GM18502 (cell line): ENCODE measurements at regions not wholly inside any gene's neighbourhood (a gene's known extent, or its start where the extent isn't known, plus 50 kb on each side); places are given as distances from the start of the nearest gene placed in this dataset.

ENCODE experiments used
- ATAC-seq: cut with Tn5 transposase; IDR thresholded peaks from one replicate; pipeline ENCODE4 v1.9.1; 2021; ENCODE audit warnings: mild to moderate bottlenecking; ENCODE audit not compliant: unreplicated experiment, poor library complexity

DNA sequence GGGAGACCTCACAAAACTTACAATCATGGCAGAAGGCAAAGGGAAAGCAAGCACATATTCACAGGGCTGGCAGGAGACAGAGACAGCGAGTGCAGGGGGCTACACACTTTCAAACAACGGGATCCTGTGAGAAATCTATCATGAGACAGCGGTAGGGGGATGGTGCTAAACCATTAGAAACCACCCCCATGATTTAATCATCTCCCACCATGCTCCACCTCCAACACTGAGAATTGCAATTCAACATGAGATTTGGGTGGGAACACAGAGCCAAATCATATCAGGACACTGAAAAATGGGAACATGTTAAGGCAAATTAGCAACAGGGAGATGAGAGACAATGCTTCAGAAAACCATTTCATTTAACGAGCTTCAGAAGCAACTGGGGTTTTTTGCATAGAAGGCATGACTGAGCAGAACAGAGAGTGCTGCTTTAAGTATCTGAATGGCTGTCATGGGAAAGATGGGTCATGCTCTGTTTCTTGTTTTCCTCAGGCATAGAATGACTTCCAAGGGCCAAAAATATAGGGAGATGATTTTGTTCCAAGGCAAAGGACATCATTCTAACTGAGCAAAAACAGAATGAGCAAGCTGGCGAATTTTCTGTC, 100.8 kb upstream of the MAP2 start:
- no peak for ATAC-seq

DNA sequence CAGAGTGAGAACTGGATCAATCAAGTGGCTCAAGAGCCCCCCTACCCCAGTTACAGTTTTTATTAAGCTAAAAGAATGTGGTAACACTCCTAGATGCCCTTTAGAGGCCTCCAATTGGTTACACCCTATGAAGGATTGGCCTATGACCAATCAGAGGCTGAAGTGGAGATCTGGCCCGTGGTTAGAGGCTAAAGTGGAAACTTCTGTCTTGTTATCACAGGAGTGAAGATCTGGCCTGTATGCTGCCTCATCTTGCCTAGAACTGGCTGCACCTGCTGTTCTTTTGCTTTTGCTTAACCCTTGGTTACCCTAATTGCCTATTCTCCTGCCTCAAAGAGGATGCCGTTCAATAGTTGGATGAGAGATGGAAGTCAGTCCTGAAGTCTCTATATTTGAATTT, 100.1 kb upstream of the MAP2 start:
- ATAC-seq, result no peak

DNA sequence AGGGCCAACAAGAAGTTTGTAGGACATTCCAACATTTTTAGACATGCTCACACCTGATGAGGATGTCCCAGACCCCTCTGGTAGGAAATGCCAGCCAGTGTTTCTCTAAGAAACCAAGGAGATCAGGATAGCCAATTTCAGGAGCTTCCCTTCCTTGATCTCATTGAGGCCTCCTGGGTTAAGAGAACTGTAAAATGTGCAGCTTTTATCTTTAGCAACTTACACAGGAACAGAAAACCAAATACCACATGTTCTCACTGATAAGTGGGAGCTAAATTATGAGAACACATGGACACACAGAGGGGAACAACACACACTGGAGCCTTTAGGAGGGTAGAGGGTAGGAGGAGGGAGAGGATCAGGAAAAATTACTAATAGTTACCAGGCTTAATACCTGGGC, 99.6 kb upstream of the MAP2 start:
- ATAC-seq, result no peak

DNA sequence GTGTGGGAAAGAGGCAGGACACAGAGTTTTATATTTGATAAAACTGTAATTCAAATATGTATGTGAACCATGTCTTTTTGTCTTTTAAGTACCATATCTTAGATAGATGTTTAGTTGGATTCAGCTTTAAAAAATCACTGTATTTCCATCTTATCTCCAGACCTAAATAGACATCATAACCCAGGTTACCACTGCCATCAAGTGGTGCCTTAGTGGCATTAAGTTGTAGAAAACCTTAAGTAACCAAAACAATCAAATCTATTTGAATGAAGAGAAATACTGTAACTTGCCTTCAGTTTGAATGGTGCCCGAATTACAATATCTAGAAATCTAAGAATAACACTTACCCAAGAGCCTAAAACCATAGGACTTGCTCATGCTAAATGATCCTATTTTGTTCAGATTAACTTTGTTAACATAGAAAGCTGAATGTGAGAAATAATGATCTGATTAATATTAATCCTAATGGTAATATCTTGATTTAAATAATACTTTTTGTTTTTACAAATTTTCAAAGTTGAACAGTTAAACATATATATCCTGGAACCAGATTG, 92.5 kb upstream of the MAP2 start:
- no peak for ATAC-seq

DNA sequence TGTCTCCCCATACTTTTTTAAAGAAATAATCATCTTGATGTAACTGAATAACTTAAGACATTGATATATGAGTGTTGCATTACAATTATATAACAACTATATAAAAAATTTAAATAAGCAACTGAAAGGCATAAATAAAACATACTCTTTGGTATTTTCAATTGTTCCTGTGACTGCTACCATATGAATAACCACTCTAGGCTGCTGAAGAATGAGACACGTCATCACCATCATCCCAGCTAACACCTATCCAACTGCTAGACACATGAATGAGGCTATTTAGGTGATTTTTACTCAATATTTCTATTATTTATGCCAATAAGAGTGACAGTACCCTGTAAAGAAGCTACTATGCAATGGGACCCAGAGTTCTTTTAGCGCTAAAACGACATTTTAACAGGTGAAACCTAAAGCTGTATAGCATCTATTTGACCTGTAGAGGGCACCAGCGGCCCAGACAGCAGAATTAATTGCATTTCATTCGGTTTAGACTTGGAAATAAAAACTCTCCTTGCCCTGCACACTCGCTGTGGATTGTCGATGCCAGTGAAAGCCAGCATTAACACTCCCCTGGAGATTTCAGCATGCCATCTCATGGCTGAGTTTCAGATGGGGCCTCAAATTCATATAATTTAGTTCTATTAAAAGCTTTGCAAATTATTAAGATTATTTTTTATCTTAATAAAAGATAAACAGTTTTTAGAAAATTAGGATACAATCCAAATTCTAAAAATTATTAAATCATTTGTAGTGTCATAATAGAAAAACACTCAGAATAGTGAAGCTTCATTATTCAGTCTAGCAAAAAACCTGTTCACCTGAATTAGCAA, 89.4 kb upstream of the MAP2 start:
- ATAC-seq, result peak; percentile 87

DNA sequence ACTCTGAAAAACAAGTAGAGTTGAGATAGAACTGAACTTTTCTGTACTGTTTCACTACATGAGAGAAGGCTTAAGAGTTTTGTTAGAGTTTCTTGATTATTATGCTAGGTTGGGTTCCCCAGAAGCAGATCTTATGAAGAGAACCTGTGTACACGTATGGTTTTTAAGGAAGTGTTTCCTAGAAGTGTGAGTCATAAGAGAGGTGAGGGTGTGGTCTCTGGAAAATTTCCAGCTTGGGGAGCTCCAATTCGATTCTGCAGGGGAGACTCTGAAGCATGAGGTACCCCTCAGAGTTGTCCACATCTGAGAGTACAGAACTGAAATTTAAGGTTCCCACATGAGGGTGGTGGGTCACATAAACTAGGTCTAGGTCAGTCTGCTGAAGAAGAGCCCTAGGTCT, 83.3 kb upstream of the MAP2 start:
- no peak for ATAC-seq

DNA sequence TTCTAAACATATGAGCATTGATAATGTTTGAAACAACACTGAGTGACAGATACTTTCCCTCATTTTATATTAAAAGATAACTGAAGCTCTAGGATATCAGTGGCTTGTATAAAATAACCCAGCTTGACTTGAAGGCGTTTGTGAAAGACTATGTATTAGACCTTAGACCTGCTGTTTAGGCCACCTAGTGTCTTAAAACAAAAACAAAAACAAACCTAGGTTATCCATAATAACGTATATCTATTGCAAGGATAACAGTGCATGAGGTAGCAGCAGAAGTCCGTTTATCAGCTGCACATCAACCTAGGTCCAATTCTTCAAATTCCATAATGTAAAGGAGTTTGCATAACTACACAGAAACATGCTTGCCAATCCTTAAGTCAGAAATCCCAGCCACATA, 79.5 kb upstream of the MAP2 start:
- ATAC-seq, result no peak

DNA sequence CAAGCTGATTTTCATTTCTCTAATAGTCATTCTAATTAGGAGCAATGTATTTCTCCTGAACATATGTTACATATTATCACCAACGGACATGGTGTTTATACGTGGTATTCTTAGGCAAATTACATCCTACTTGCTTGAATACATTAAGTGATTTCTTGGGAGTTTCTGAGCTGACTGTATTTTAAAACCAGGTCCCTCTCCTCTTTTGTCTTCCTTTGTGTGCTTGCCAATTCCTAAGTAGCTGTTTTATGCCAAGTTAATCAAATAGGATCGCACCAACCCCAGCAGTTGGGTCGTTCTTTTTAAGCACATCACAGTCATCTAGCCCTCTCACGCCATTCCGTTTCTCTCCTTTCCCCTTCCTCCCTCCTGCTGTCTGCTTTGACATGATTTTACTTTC, 75.4 kb upstream of the MAP2 start:
- no peak for ATAC-seq

DNA sequence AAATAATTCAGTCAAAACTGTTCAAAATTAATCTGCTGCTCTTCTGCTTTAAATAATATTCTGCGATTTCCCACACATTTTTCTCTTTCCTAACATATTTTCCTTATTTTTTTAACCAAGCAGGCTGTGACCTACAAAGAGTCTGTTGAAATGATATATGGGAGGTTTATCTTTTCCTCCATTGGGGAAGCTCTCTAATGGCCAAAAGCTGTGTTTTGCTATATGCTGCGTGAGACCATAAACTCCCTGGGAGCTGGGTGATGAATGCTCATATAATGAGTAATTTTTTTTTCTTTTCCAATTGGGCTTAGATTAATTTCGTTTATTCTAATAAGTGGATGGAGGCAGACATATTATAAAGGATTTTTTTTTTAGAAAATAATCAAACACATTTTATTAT, 72.2 kb upstream of the MAP2 start:
- no peak for ATAC-seq

DNA sequence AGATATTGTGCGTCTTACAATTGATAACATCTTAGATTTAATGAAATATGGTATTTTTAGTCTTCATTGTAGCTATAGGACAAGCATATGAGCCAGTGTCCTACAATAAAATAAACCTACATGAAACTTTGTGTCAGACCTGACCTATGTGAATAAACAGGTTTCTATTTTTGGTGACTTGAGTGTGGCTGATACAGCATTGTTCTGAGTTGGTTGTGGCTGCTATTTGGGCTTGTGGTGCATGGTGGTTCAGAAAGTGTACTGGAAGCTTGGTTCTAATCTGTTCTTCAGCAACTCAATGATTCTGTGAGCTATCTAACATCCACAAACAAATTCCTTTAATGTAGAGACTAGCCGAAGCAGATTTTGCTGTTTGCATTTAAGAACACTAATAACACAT, 64.9 kb upstream of the MAP2 start:
- no peak for ATAC-seq

DNA sequence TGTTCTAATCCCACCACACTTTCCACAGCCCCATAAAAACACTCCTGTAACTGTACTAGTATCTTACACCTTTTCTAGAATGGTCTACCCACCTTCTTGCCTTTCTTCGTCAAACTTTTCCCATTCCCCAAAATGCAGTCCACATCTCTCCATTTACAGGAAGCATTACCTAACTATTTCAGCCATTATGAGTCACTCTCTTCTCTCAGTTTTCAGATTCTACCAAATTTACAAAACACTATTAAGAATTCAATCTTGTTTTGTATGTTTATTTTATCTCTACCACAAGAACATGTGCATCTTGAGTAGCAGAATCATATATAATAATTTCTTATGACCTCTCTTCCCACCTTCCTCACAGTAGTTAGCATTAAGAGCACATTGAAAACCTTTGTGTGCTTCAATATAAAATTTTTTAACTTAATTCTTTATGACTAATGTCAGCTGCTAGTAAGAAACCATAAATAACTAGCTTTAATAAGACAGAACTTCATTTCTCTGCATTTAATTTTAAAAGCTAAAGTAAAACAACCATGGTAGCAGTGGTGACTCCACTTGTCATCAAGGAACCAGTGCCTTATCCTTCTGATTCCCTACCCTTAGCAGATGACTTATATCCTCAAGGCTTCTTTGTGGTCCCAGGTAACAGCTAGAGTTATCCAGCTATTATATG, 56.6 kb upstream of the MAP2 start:
- no peak for ATAC-seq

DNA sequence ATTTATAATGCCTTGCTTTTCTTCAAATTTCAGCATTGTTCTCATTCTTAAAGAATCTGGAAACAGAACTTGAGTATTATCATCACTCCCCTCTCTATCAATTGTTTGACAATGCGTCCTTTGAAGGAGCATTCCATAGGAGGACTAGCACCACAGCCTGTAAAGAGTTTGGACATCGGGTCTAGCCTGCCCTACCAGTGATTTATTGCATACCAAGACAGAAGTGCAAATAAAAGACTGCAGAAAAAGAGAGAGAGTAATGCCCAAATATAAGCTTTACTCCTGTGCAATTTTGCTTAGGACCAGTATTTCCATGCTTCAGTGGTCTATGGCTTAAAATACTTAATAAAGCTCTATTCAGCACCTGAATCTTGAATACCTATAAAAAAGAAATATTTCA, 55.4 kb upstream of the MAP2 start:
- no peak for ATAC-seq

DNA sequence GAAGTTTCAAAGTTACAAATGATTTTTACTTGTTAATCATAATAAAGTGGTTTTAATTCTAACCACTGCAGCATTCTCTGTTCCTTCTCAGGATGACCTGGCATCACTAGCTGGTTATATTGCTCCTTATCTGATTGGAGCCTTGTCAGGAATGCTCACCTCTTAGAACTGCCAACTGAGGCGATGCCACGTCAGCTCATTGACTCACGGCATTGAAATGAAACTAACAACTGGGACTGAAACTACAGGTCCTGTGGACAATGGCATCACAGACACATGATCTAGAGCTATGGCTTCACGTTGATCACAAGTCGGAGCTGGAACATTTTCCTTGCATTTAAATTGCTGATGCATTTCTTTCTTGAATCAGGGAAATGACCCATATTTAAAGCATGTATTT, 54.9 kb upstream of the MAP2 start:
- no peak for ATAC-seq

DNA sequence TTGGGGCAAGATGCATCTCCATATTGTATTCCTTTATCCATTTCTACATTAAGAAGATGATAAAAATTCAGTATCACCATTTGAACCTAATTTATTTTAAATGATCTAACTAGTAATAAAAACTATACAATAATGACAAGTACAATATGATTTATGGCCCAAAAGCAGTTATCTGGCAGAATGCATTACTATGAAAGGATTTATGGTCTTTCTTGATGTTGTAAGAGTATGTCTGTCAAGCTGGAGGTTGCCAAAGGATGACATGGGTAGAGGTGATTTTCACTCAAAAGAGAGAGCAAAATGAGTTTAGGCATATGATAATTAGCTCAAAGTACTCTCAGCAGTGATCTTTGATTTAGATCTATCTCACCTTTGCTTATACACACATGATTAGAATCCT, 54.2 kb upstream of the MAP2 start:
- no peak for ATAC-seq

DNA sequence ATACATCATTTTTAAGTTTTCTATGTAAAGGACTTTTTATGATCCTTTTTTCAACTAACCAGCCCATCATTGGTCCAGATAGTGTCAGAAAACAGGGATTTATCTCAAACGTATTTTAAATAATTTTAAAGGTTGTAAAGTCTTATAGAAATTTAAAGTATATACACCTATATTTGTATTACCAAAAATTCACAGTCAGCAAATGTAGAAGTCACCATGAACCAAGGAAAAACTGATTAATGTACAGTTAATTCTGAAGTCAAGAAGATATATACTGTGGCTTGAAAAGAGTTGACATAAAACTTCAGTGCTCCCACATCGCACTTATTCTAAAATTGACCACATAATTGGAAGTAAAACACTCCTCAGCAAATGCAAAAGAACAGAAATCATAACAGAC, 52.4 kb upstream of the MAP2 start:
- ATAC-seq, result no peak
